Brain microvascular endothelial cell (primary cell): ENCODE measurements at regions not wholly inside any gene's neighbourhood (a gene's known extent, or its start where the extent isn't known, plus 50 kb on each side); places are given as distances from the start of the nearest gene placed in this dataset.

Source experiments
- DNase-seq: peaks from one replicate; pipeline ENCODE4 v3.0.0-alpha.2; 2020
- H3K27ac ChIP-seq: fragments of 250-450 bp; sonication (Bioruptor Pico); 2 replicates; pipeline ENCODE4 v1.5.1; 2020; ENCODE audit warnings: mild to moderate bottlenecking, moderate library complexity
- H3K27me3 ChIP-seq: fragments of 250-450 bp; sonication (Bioruptor Pico); replicated peaks from 2 replicates; pipeline ENCODE4 v1.5.1; 2020; ENCODE audit warnings: mild to moderate bottlenecking
- H3K36me3 ChIP-seq: fragments of 250-450 bp; sonication (Bioruptor Pico); replicated peaks from 2 replicates; pipeline ENCODE4 v1.5.1; 2020; ENCODE audit warnings: mild to moderate bottlenecking
- H3K4me3 ChIP-seq: 2 replicates; pipeline ENCODE4 v1.5.1; 2011; ENCODE audit warnings: low read depth, mild to moderate bottlenecking, control low read depth, low read length, moderate library complexity
- CTCF ChIP-seq: IDR thresholded peaks from 2 replicates; pipeline ENCODE4 v1.5.1; 2011; ENCODE audit warnings: low read depth, mild to moderate bottlenecking, moderate library complexity, low read length, control low read depth, inconsistent platforms; ENCODE audit errors: missing control alignments
- in situ Hi-C: cut with HindIII; loops from 2 replicates; pipeline ENCODE4 v1.10.0; 2017; ENCODE audit warnings: low sequenced_read_pairs, low pct_ligation_motif_present

- no peak overlapping the region for H3K4me3 ChIP-seq
- in situ Hi-C loops, result no loop called here
- H3K36me3 ChIP-seq, result no peaks in the 10 kb centered on the region
- TF ChIP-seq CTCF, result no peak
- no peaks in the 10 kb centered on the region for H3K27me3 ChIP-seq
- H3K27ac ChIP-seq, result no peak overlapping the region
- DNase-seq, result no peak
Observed at GRCh38 chr18:78830161-78830560, 149.5 kb upstream of the SALL3 start.

GRCh38 chr18:78830826-78831225 is 148.8 kb upstream of the SALL3 start:
- no peak overlapping the region for H3K4me3 ChIP-seq
- no peak overlapping the region for H3K27ac ChIP-seq
- no peak for DNase-seq
- in situ Hi-C loops, result no loop called here
- TF ChIP-seq CTCF, result no peak
- H3K36me3 ChIP-seq, result no peaks in the 10 kb centered on the region
- H3K27me3 ChIP-seq, result no peaks in the 10 kb centered on the region

GRCh38 chr18:78831603-78832002 is 148.0 kb upstream of the SALL3 start:
- no peaks in the 10 kb centered on the region for H3K36me3 ChIP-seq

GRCh38 chr18:78833833-78834232 is 145.8 kb upstream of the SALL3 start:
- no peak for TF ChIP-seq CTCF
- in situ Hi-C loops, result no loop called here
- Histone ChIP-seq H3K36me3 (no peaks in the 10 kb centered on the region), H3K27ac (no peak overlapping the region), H3K27me3 (no peaks in the 10 kb centered on the region), H3K4me3 (no peak overlapping the region)
- no peak for DNase-seq

More at GRCh38 chr18:78831603-78832002, 148.0 kb upstream of the SALL3 start:
- no peak overlapping the region for H3K27ac ChIP-seq
- TF ChIP-seq CTCF, result no peak
- H3K4me3 ChIP-seq, result no peak overlapping the region
- in situ Hi-C loops, result no loop called here
- DNase-seq, result no peak
- H3K27me3 ChIP-seq, result no peaks in the 10 kb centered on the region

GRCh38 chr18:78836838-78837237 is 142.8 kb upstream of the SALL3 start:
- H3K4me3 ChIP-seq, result no peak overlapping the region
- no peak overlapping the region for H3K27ac ChIP-seq
- H3K36me3 ChIP-seq, result no peaks in the 10 kb centered on the region
- TF ChIP-seq CTCF, result no peak
- H3K27me3 ChIP-seq, result no peaks in the 10 kb centered on the region
- in situ Hi-C loops, result no loop called here
- DNase-seq, result no peak

- no peak for TF ChIP-seq CTCF
- in situ Hi-C loops, result no loop called here
- Histone ChIP-seq H3K4me3 (no peak overlapping the region), H3K36me3 (no peaks in the 10 kb centered on the region), H3K27me3 (no peaks in the 10 kb centered on the region), H3K27ac (no peak overlapping the region)
- no peak for DNase-seq
Observed at GRCh38 chr18:78837754-78838153, 141.9 kb upstream of the SALL3 start.
